ENCODE measurements at regions not wholly inside any gene's neighbourhood (a gene's known extent, or its start where the extent isn't known, plus 50 kb on each side); places are given as distances from the start of the nearest gene placed in this dataset.

- TF ChIP-seq CTCF (IDR thresholded peaks at IDR 0.05): no peak
- TF ChIP-seq POLR2A (IDR thresholded peaks at IDR 0.05): no peak
Observed at GRCh38 chr2:120510751-120511395, 164.9 kb downstream of the INHBB start.

Data from vagina (tissue), 2 donors.